Mesothelial cell of epicardium (in vitro differentiated cells): ENCODE measurements at regions not wholly inside any gene's neighbourhood (a gene's known extent, or its start where the extent isn't known, plus 50 kb on each side); places are given as distances from the start of the nearest gene placed in this dataset.

Source experiments
- DNase-seq, 2 experiments: peaks; one replicate each; pipeline ENCODE4 v3.0.0; 2021; ENCODE audit warnings: low spot score in 2 of 2; ENCODE audit not compliant: unreplicated experiment in 2 of 2
- H3K27ac Mint-ChIP-seq: 2 replicates; pipeline ENCODE4 v1.8.0; 2021; ENCODE audit warnings: mixed read lengths
- H3K27me3 Mint-ChIP-seq: 2 replicates; pipeline ENCODE4 v1.8.0; 2021; ENCODE audit warnings: low read depth, mixed read lengths
- H3K36me3 Mint-ChIP-seq: 2 replicates; pipeline ENCODE4 v1.8.0; 2021; ENCODE audit warnings: mixed read lengths
- H3K4me1 Mint-ChIP-seq: 2 replicates; pipeline ENCODE4 v1.8.0; 2021; ENCODE audit warnings: mixed read lengths
- H3K4me3 Mint-ChIP-seq: 2 replicates; pipeline ENCODE4 v1.8.0; 2021; ENCODE audit warnings: mild to moderate bottlenecking, moderate library complexity, mixed read lengths
- H3K9me3 Mint-ChIP-seq: 2 replicates; pipeline ENCODE4 v1.8.0; 2021; ENCODE audit warnings: mixed read lengths
- CTCF ChIP-seq: fragments of 200-600 bp; sonication (generic); IDR thresholded peaks from one replicate; pipeline ENCODE4 v1.5.0; 2021; ENCODE audit warnings: antibody characterized with exemption; ENCODE audit not compliant: unreplicated experiment

GRCh38 chr16:49964316-49964715 is 60.7 kb upstream of the CNEP1R1 start:
- no peak for TF ChIP-seq CTCF
- no peaks in the 10 kb centered on the region for H3K36me3 Mint-ChIP-seq
- no peaks in the 10 kb centered on the region for H3K9me3 Mint-ChIP-seq
- no peak overlapping the region for H3K4me3 Mint-ChIP-seq
- H3K27ac Mint-ChIP-seq, result no peak overlapping the region
- H3K27me3 Mint-ChIP-seq, result peaks cover 23% of the 10 kb centered on the region
- no peak for DNase-seq
- peaks cover 14% of the 10 kb centered on the region for H3K4me1 Mint-ChIP-seq

- Mint-ChIP-seq H3K9me3 (no peaks in the 10 kb centered on the region), H3K4me3 (no peak overlapping the region), H3K36me3 (no peaks in the 10 kb centered on the region), H3K4me1 (peaks cover 10% of the 10 kb centered on the region), H3K27me3 (peaks cover 27% of the 10 kb centered on the region), H3K27ac (no peak overlapping the region)
- no peak for TF ChIP-seq CTCF
- no peak for DNase-seq
Observed at GRCh38 chr16:49964973-49965372, 60.1 kb upstream of the CNEP1R1 start.

- Mint-ChIP-seq H3K36me3 (no peaks in the 10 kb centered on the region), H3K27ac (no peak overlapping the region), H3K4me3 (no peak overlapping the region), H3K4me1 (no peaks in the 10 kb centered on the region), H3K9me3 (no peaks in the 10 kb centered on the region), H3K27me3 (peaks cover 29% of the 10 kb centered on the region)
- no peak for DNase-seq
- TF ChIP-seq CTCF, result no peak
Observed at GRCh38 chr16:49967012-49967559, 57.9 kb upstream of the CNEP1R1 start.

- H3K4me3 Mint-ChIP-seq, result no peak overlapping the region
- no peak overlapping the region for H3K27ac Mint-ChIP-seq
- H3K9me3 Mint-ChIP-seq, result no peaks in the 10 kb centered on the region
- DNase-seq, result no peak
- no peaks in the 10 kb centered on the region for H3K36me3 Mint-ChIP-seq
- H3K27me3 Mint-ChIP-seq, result peaks cover 29% of the 10 kb centered on the region
- no peak for TF ChIP-seq CTCF
- no peaks in the 10 kb centered on the region for H3K4me1 Mint-ChIP-seq
Observed at GRCh38 chr16:49969091-49970030, 55.7 kb upstream of the CNEP1R1 start.

GRCh38 chr16:49970797-49971431 is 54.1 kb upstream of the CNEP1R1 start:
- Mint-ChIP-seq H3K4me3 (no peak overlapping the region), H3K36me3 (no peaks in the 10 kb centered on the region), H3K27me3 (peaks cover 31% of the 10 kb centered on the region), H3K9me3 (no peaks in the 10 kb centered on the region), H3K4me1 (no peaks in the 10 kb centered on the region), H3K27ac (no peak overlapping the region)
- no peak for TF ChIP-seq CTCF
- DNase-seq, result no peak
